ENCODE measurements at regions not wholly inside any gene's neighbourhood (a gene's known extent, or its start where the extent isn't known, plus 50 kb on each side); places are given as distances from the start of the nearest gene placed in this dataset.

DNA sequence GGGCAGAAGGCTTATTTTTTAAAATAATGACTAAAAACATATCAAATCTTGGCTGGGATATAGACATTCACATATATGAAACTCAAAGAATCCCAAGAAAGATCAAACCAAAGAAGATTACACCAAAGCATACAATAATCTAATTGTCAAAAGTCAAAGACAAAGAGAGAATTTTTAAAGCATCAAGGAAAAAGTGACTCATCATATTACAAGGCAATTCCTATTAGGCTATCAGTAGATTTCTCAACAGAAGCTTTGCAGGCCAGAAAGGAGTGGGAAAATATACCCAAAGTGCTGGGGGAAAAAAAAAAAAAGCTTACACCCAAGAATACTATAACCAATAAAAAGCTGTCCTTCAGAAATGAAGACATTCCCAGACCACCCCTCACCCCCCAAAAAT, 375.6 kb downstream of the BRINP2 start:
- DNase-seq (no peak), ATAC-seq (ENCODE audit: low read depth) (no peak)
- H4K20me1 ChIP-seq (ENCODE audit: control insufficient read depth, insufficient read depth, low read length, poor library complexity, severe bottlenecking), result no peaks in the 10 kb centered on the region
- TF ChIP-seq, protein P1, sequence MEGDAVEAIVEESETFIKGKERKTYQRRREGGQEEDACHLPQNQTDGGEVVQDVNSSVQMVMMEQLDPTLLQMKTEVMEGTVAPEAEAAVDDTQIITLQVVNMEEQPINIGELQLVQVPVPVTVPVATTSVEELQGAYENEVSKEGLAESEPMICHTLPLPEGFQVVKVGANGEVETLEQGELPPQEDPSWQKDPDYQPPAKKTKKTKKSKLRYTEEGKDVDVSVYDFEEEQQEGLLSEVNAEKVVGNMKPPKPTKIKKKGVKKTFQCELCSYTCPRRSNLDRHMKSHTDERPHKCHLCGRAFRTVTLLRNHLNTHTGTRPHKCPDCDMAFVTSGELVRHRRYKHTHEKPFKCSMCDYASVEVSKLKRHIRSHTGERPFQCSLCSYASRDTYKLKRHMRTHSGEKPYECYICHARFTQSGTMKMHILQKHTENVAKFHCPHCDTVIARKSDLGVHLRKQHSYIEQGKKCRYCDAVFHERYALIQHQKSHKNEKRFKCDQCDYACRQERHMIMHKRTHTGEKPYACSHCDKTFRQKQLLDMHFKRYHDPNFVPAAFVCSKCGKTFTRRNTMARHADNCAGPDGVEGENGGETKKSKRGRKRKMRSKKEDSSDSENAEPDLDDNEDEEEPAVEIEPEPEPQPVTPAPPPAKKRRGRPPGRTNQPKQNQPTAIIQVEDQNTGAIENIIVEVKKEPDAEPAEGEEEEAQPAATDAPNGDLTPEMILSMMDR (IDR thresholded peaks at IDR 0.05), result no peak
- no peak for TF ChIP-seq EZH2 (IDR thresholded peaks at IDR 0.05; ENCODE audit: borderline replicate concordance, insufficient read depth, low read depth, low read length, poor library complexity, severe bottlenecking)
- Mint-ChIP-seq H3K4me3 (no peak overlapping the region), H3K27ac (no peak overlapping the region), H3K9me3 (ENCODE audit: insufficient read depth) (no peaks in the 10 kb centered on the region), H3K4me1 (no peaks in the 10 kb centered on the region), H3K27me3 (no peaks in the 10 kb centered on the region)
- CTCF ChIA-PET, result no interaction called here
- intact Hi-C loops (cut with micrococcal nuclease), result no loop called here
- H3K27ac ChIP-seq (ENCODE audit: low read length in 2 of 2), result no peak overlapping the region
- no peaks in the 10 kb centered on the region for H3K79me2 ChIP-seq (ENCODE audit: control insufficient read depth, insufficient read depth, low read length)
- no peak overlapping the region for H3K9ac ChIP-seq (ENCODE audit: low read length)
- no peaks in the 10 kb centered on the region for H3K27me3 ChIP-seq (replicated peaks in 1 of 4; ENCODE audit: control extremely low read depth in 1 of 4, control insufficient read depth in 3 of 4, insufficient read depth in 4 of 4, low read length in 3 of 4)
- H3K36me3 ChIP-seq (replicated peaks in 1 of 2; ENCODE audit: control extremely low read depth in 1 of 2, control insufficient read depth in 1 of 2, extremely low read depth in 1 of 2, insufficient read depth in 2 of 2, low read length in 1 of 2), result no peaks in the 10 kb centered on the region
- no peak overlapping the region for H3K4me2 ChIP-seq (replicated peaks; ENCODE audit: low read depth, low read length, poor library complexity, severe bottlenecking)
- no peaks in the 10 kb centered on the region for H3K4me1 ChIP-seq (ENCODE audit: control insufficient read depth in 2 of 2, insufficient read depth in 2 of 2, low read length in 2 of 2)
- no peak overlapping the region for H2AFZ ChIP-seq (ENCODE audit: insufficient read depth, low read depth, low read length, poor library complexity, severe bottlenecking)
- H3K4me3 ChIP-seq (ENCODE audit: control extremely low read depth in 1 of 5, extremely low read depth in 1 of 5, insufficient read depth in 1 of 5, low read depth in 2 of 5, low read length in 4 of 5), result no peak overlapping the region
- no peaks in the 10 kb centered on the region for H3K9me3 ChIP-seq (ENCODE audit: control extremely low read depth in 1 of 3, control insufficient read depth in 2 of 3, insufficient read depth in 1 of 3, low read length in 2 of 3)
- POLR2A ChIA-PET, result no interaction called here

DNA sequence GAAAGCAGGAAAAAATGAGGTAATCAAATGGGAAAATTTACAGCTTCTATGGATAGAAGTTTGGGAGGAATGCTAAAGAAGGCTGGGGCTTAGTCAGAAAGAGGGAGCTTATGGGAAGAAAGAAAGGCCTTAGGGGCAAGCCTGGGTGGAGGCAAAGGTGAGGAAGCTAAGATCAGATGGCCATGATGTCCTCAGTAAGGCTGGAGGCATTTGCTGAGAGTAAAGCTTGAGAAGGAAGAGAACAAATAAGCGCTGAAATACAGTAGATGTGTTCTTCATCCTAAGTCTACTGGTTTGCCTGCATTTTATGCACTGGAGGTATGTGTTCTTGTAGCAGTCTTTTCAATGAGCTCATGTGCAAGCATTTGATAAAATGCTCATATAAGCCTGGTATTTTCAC, 355.4 kb downstream of the BRINP2 start:
- ATAC-seq (ENCODE audit: low read depth) (no peak), DNase-seq (no peak)
- Histone ChIP-seq H3K9me3 (ENCODE audit: control extremely low read depth in 1 of 3, control insufficient read depth in 2 of 3, insufficient read depth in 1 of 3, low read length in 2 of 3) (no peaks in the 10 kb centered on the region), H3K79me2 (ENCODE audit: control insufficient read depth, insufficient read depth, low read length) (no peaks in the 10 kb centered on the region), H2AFZ (ENCODE audit: insufficient read depth, low read depth, low read length, poor library complexity, severe bottlenecking) (no peak overlapping the region), H3K9ac (ENCODE audit: low read length) (no peak overlapping the region), H3K27ac (ENCODE audit: low read length in 2 of 2) (no peak overlapping the region), H3K4me2 (replicated peaks; ENCODE audit: low read depth, low read length, poor library complexity, severe bottlenecking) (no peak overlapping the region), H3K4me3 (ENCODE audit: control extremely low read depth in 1 of 5, extremely low read depth in 1 of 5, insufficient read depth in 1 of 5, low read depth in 2 of 5, low read length in 4 of 5) (no peak overlapping the region), H3K36me3 (replicated peaks in 1 of 2; ENCODE audit: control extremely low read depth in 1 of 2, control insufficient read depth in 1 of 2, extremely low read depth in 1 of 2, insufficient read depth in 2 of 2, low read length in 1 of 2) (no peaks in the 10 kb centered on the region), H3K4me1 (ENCODE audit: control insufficient read depth in 2 of 2, insufficient read depth in 2 of 2, low read length in 2 of 2) (no peaks in the 10 kb centered on the region), H3K27me3 (replicated peaks in 1 of 4; ENCODE audit: control extremely low read depth in 1 of 4, control insufficient read depth in 3 of 4, insufficient read depth in 4 of 4, low read length in 3 of 4) (no peaks in the 10 kb centered on the region), H4K20me1 (ENCODE audit: control insufficient read depth, insufficient read depth, low read length, poor library complexity, severe bottlenecking) (no peaks in the 10 kb centered on the region)
- Mint-ChIP-seq H3K27me3 (no peaks in the 10 kb centered on the region), H3K4me3 (no peak overlapping the region), H3K9me3 (ENCODE audit: insufficient read depth) (peaks cover 2% of the 10 kb centered on the region), H3K4me1 (no peaks in the 10 kb centered on the region), H3K27ac (no peak overlapping the region)
- 88% methylated on average over 1 of the region's 1 CpG for WGBS (ENCODE audit: insufficient coverage)
- intact Hi-C loops (cut with micrococcal nuclease), result no loop called here
- TF ChIP-seq, protein P1 (IDR thresholded peaks at IDR 0.05), result no peak
- no peak for TF ChIP-seq EZH2 (IDR thresholded peaks at IDR 0.05; ENCODE audit: borderline replicate concordance, insufficient read depth, low read depth, low read length, poor library complexity, severe bottlenecking)
- POLR2A ChIA-PET, result no interaction called here
- CTCF ChIA-PET, result no interaction called here

All from B cell (primary cell).